ENCODE measurements at regions not wholly inside any gene's neighbourhood (a gene's known extent, or its start where the extent isn't known, plus 50 kb on each side); places are given as distances from the start of the nearest gene placed in this dataset.

DNA sequence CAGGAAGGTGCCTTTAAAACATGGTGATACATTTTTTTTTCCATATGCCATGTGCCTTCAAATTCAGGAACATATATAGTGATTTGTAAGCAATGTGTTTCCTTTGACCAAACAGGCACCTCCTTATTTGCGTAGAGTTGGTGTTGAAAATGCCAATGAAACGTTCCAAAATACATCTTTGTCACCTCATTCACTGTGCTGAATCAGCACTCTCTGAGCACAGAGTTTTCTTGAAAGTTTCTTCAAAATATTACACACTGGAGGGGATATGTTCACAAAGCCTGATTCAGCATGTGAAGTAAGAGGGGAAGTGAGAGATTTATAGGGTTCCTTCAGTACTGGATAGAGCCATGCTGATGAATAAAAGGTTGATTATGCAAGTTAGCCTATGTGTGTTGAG, 85.7 kb upstream of the PRR32 start:
- Mint-ChIP-seq H3K27ac (ENCODE audit: unreplicated experiment) (no peak overlapping the region), H3K4me3 (ENCODE audit: unreplicated experiment) (no peak overlapping the region), H3K27me3 (ENCODE audit: low read depth) (no peaks in the 10 kb centered on the region), H3K36me3 (ENCODE audit: low read depth) (no peaks in the 10 kb centered on the region), H3K4me1 (ENCODE audit: low read depth) (no peaks in the 10 kb centered on the region), H3K9me3 (ENCODE audit: low read depth) (peaks cover 15% of the 10 kb centered on the region)
- TF ChIP-seq CTCF (IDR thresholded peaks at IDR 0.05), result no peak
- DNase-seq (ENCODE audit: low spot score), result no peak
